Neuronal stem cell (in vitro differentiated cells): ENCODE measurements at regions not wholly inside any gene's neighbourhood (a gene's known extent, or its start where the extent isn't known, plus 50 kb on each side); places are given as distances from the start of the nearest gene placed in this dataset. TPM values are rescaled to one million over a fixed set of nuclear protein-coding genes. Genes with fewer than 3 reads are reported as not detected.

Source experiments
- DNase-seq: peaks from one replicate; pipeline ENCODE4 v3.0.0-alpha.2; 2013; ENCODE audit warnings: low spot score
- H2AFZ ChIP-seq: one replicate; pipeline ENCODE4 v1.6.1; 2013; ENCODE audit warnings: mild to moderate bottlenecking, low read length, inconsistent platforms
- H2AK5ac ChIP-seq: 2 replicates; pipeline ENCODE4 v1.6.1; 2013; ENCODE audit warnings: low read depth, mild to moderate bottlenecking, inconsistent platforms, low read length, moderate library complexity, mixed read lengths
- H2BK120ac ChIP-seq: 2 replicates; pipeline ENCODE4 v1.6.1; 2013; ENCODE audit warnings: low read depth, mild to moderate bottlenecking, inconsistent platforms, low read length, moderate library complexity, mixed read lengths
- H2BK12ac ChIP-seq: one replicate; pipeline ENCODE4 v1.6.1; 2013; ENCODE audit warnings: low read length, inconsistent platforms
- H2BK15ac ChIP-seq: 2 replicates; pipeline ENCODE4 v1.6.1; 2013; ENCODE audit warnings: mild to moderate bottlenecking, low read length, inconsistent platforms, mixed read lengths
- H2BK5ac ChIP-seq: one replicate; pipeline ENCODE4 v1.6.1; 2013; ENCODE audit warnings: inconsistent platforms, mild to moderate bottlenecking, low read length, moderate library complexity
- H3K14ac ChIP-seq: one replicate; pipeline ENCODE4 v1.6.1; 2013; ENCODE audit warnings: low read length, inconsistent platforms
- H3K18ac ChIP-seq: 2 replicates; pipeline ENCODE4 v1.6.1; 2013; ENCODE audit warnings: low read length, inconsistent platforms
- H3K23ac ChIP-seq: 2 replicates; pipeline ENCODE4 v1.6.1; 2013; ENCODE audit warnings: low read depth, mild to moderate bottlenecking, mixed read lengths, low read length, inconsistent platforms; ENCODE audit not compliant: poor library complexity
- H3K27ac ChIP-seq: replicated peaks from 3 replicates; pipeline ENCODE4 v1.5.1; 2013; ENCODE audit warnings: low read length, inconsistent platforms
- H3K27me3 ChIP-seq, 3 experiments: 2 replicates each; pipeline ENCODE4 v1.6.1; 2013; ENCODE audit warnings: low read length in 3 of 3, mild to moderate bottlenecking in 2 of 3, inconsistent platforms in 1 of 3, low read depth in 1 of 3, mixed read lengths in 1 of 3, moderate library complexity in 1 of 3; ENCODE audit not compliant: control insufficient read depth in 3 of 3, insufficient read depth in 3 of 3
- H3K36me3 ChIP-seq, 2 donors: replicated peaks in 1 of 2; 2 replicates each; pipeline ENCODE4 v1.6.1; 2013; ENCODE audit warnings: low read length in 2 of 2; ENCODE audit not compliant: control insufficient read depth in 2 of 2, insufficient read depth in 2 of 2
- H3K4ac ChIP-seq: 2 replicates; pipeline ENCODE4 v1.6.1; 2013; ENCODE audit warnings: inconsistent platforms, mild to moderate bottlenecking, low read length, moderate library complexity
- H3K4me1 ChIP-seq, 2 donors: 1 replicate in 1 of 2; 2 replicates in 1 of 2; pipeline ENCODE4 v1.6.1; 2013; ENCODE audit warnings: low read length in 2 of 2, low read depth in 1 of 2; ENCODE audit not compliant: control insufficient read depth in 2 of 2, insufficient read depth in 1 of 2
- H3K4me2 ChIP-seq: one replicate; pipeline ENCODE4 v1.6.1; 2013; ENCODE audit warnings: mild to moderate bottlenecking, low read length, inconsistent platforms; ENCODE audit not compliant: insufficient read depth, poor library complexity, severe bottlenecking
- H3K4me3 ChIP-seq, 2 donors: 2 replicates each; pipeline ENCODE4 v1.5.1; 2013; ENCODE audit warnings: low read length in 2 of 2, mild to moderate bottlenecking in 2 of 2, inconsistent platforms in 1 of 2, moderate library complexity in 1 of 2
- H3K79me1 ChIP-seq: one replicate; pipeline ENCODE4 v1.6.1; 2013; ENCODE audit warnings: low read depth, mild to moderate bottlenecking, inconsistent platforms, low read length, moderate library complexity
- H3K9ac ChIP-seq: one replicate; pipeline ENCODE4 v1.6.1; 2013; ENCODE audit warnings: mild to moderate bottlenecking, low read depth, low read length, inconsistent platforms; ENCODE audit not compliant: poor library complexity
- H3K9me3 ChIP-seq, 2 donors: replicated peaks in 1 of 2; 2 replicates each; pipeline versions ENCODE3 to v1.6.1; 2013; ENCODE audit warnings: low read length in 2 of 2, mild to moderate bottlenecking in 2 of 2, inconsistent platforms in 1 of 2, low read depth in 1 of 2, mixed read lengths in 1 of 2, moderate library complexity in 1 of 2; ENCODE audit not compliant: control insufficient read depth in 2 of 2, insufficient read depth in 1 of 2
- H4K8ac ChIP-seq: one replicate; pipeline ENCODE4 v1.6.1; 2013; ENCODE audit warnings: low read depth, mild to moderate bottlenecking, inconsistent platforms, low read length, moderate library complexity
- H4K91ac ChIP-seq: one replicate; pipeline ENCODE4 v1.6.1; 2013; ENCODE audit warnings: low read length, low read depth, mild to moderate bottlenecking, inconsistent platforms; ENCODE audit not compliant: poor library complexity
- WGBS, 2 donors: extraction: QIAGEN DNeasy Blood & Tissue Kit; methylation state at CpG; one replicate each; pipeline ENCODE4 v1.1.7; 2013; ENCODE audit warnings: missing lambda C conversion rate in 2 of 2, mixed read lengths in 1 of 2; ENCODE audit not compliant: insufficient read length in 2 of 2, insufficient replicate concordance in 1 of 2; ENCODE audit errors: extremely low coverage in 2 of 2; 5-methylcytosine and 5-hydroxymethylcytosine counted together
- small RNA-seq: library from polyadenylated mRNA; stranded (forward); fragments of <200 nt; extraction: miRNeasy Mini kit (QIAGEN cat#:217004); gene quantifications from one replicate; pipeline ENCODE3, GENCODE V24; 2013; ENCODE audit not compliant: insufficient read depth

GRCh38 chr5:96013254-96013653, 51.6 kb upstream of the ELL2 start:
- no peaks in the 10 kb centered on the region for H3K4me1 ChIP-seq
- WGBS, 2 donors: no CpG with 5 or more reads among the region's 1 CpG
- no peak for DNase-seq
- no peak overlapping the region for H2BK5ac ChIP-seq
- H2BK15ac ChIP-seq: no peak overlapping the region
- no peaks in the 10 kb centered on the region for H3K36me3 ChIP-seq
- no peak overlapping the region for H3K4ac ChIP-seq
- no peak overlapping the region for H3K4me2 ChIP-seq
- H4K8ac ChIP-seq: no peak overlapping the region
- H2AFZ ChIP-seq: no peak overlapping the region
- H3K27me3 ChIP-seq: no peaks in the 10 kb centered on the region
- H2AK5ac ChIP-seq: no peak overlapping the region
- H3K9me3 ChIP-seq: no peaks in the 10 kb centered on the region
- H3K14ac ChIP-seq: no peak overlapping the region
- no peak overlapping the region for H3K9ac ChIP-seq
- no peak overlapping the region for H3K23ac ChIP-seq
- no peak overlapping the region for H3K27ac ChIP-seq
- H4K91ac ChIP-seq: no peak overlapping the region
- H3K4me3 ChIP-seq: no peak overlapping the region
- H2BK120ac ChIP-seq: no peak overlapping the region
- no peak overlapping the region for H3K18ac ChIP-seq
- no peak overlapping the region for H2BK12ac ChIP-seq
- H3K79me1 ChIP-seq: no peaks in the 10 kb centered on the region

DNA sequence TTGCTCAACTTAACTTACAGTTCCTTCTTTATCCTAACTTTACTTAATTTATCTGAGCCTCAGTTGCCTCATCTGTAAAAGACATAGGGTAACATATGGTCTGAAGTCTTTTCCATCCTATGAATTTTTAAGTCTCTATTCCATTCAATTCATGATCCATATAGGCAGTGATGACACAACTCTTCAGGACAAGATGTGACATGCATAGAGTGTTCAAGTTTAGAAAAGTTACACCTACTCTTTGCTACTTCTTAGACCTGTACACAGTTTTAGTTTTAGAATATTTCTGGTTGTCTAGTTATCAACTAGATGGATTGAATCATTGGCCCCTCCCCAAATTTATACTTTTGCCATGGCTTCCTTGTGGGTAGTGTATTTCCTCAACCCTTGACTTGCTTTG, 50.7 kb upstream of the ELL2 start:
- no peak overlapping the region for H3K14ac ChIP-seq
- no peak overlapping the region for H2BK120ac ChIP-seq
- no peak overlapping the region for H4K8ac ChIP-seq
- no peak overlapping the region for H3K27ac ChIP-seq
- H3K23ac ChIP-seq: no peak overlapping the region
- H3K4me1 ChIP-seq: no peaks in the 10 kb centered on the region
- no peaks in the 10 kb centered on the region for H3K27me3 ChIP-seq
- no peak for DNase-seq
- H2BK12ac ChIP-seq: no peak overlapping the region
- no peak overlapping the region for H2AK5ac ChIP-seq
- no peak overlapping the region for H3K18ac ChIP-seq
- H3K79me1 ChIP-seq: no peaks in the 10 kb centered on the region
- H3K36me3 ChIP-seq: no peaks in the 10 kb centered on the region
- H2BK15ac ChIP-seq: no peak overlapping the region
- no peak overlapping the region for H2BK5ac ChIP-seq
- H3K9ac ChIP-seq: no peak overlapping the region
- H3K4ac ChIP-seq: no peak overlapping the region
- no peak overlapping the region for H3K4me2 ChIP-seq
- H4K91ac ChIP-seq: no peak overlapping the region
- H3K9me3 ChIP-seq: no peaks in the 10 kb centered on the region
- no peak overlapping the region for H3K4me3 ChIP-seq
- H2AFZ ChIP-seq: no peak overlapping the region

Small RNAs in the stretch of these regions (small RNA-seq; reads per million reads assigned to genes)
- gene MIR583: not detected
- not detected for gene RNU6-524P
